SK-N-SH treated with all-trans-retinoic acid at 6 μM for 48 hours (cell line): ENCODE measurements at regions not wholly inside any gene's neighbourhood (a gene's known extent, or its start where the extent isn't known, plus 50 kb on each side); places are given as distances from the start of the nearest gene placed in this dataset.

Experiments used
- ESRRG ChIP-seq: fragments of 250-450 bp; sonication (Bioruptor Pico); IDR thresholded peaks from 2 replicates; pipeline ENCODE4 v1.6.1; 2021; ENCODE audit warnings: mild to moderate bottlenecking
- ISL1 ChIP-seq: fragments of 250-450 bp; sonication (Bioruptor Pico); IDR thresholded peaks from 2 replicates; pipeline ENCODE4 v2.1.2; 2022; ENCODE audit warnings: mild to moderate bottlenecking, moderate library complexity
- OSR1 ChIP-seq: fragments of 250-450 bp; sonication (Bioruptor Pico); IDR thresholded peaks from 2 replicates; pipeline ENCODE4 v1.8.0; 2022; ENCODE audit warnings: moderate library complexity, mild to moderate bottlenecking, inconsistent platforms
- PATZ1 ChIP-seq: fragments of 250-450 bp; sonication (Bioruptor Pico); IDR thresholded peaks from 2 replicates; pipeline ENCODE4 v1.8.0; 2020; ENCODE audit warnings: mild to moderate bottlenecking, moderate library complexity, borderline replicate concordance
- PPARA ChIP-seq: fragments of 250-450 bp; sonication (Bioruptor Pico); IDR thresholded peaks from 2 replicates; pipeline ENCODE4 v1.5.0; 2020; ENCODE audit warnings: mild to moderate bottlenecking, borderline replicate concordance
- RARB ChIP-seq: fragments of 250-450 bp; sonication (Bioruptor Pico); IDR thresholded peaks from 2 replicates; pipeline ENCODE4 v1.8.0; 2021; ENCODE audit warnings: mild to moderate bottlenecking, moderate library complexity
- TCF4 ChIP-seq: fragments of 250-450 bp; sonication (Bioruptor Pico); IDR thresholded peaks from 2 replicates; pipeline ENCODE4 v1.8.0; 2021; ENCODE audit warnings: mild to moderate bottlenecking, moderate library complexity, borderline replicate concordance
- ZFP3 ChIP-seq: fragments of 250-450 bp; sonication (Bioruptor Pico); IDR thresholded peaks from 2 replicates; pipeline ENCODE4 v1.5.0; 2020; ENCODE audit warnings: mild to moderate bottlenecking, moderate library complexity
- ZFP30 ChIP-seq: fragments of 450-650 bp; formaldehyde crosslinking; IDR thresholded peaks from 2 replicates; pipeline ENCODE4 v1.5.0; 2022; ENCODE audit warnings: mild to moderate bottlenecking, moderate library complexity
- ZNF70 ChIP-seq: fragments of 450-650 bp; formaldehyde crosslinking; IDR thresholded peaks from 2 replicates; pipeline ENCODE4 v1.5.0; 2020; ENCODE audit warnings: mild to moderate bottlenecking, moderate library complexity
- TF ChIP-seq, protein P1 (sequence below): fragments of 250-450 bp; sonication (Bioruptor Pico); IDR thresholded peaks from 2 replicates; pipeline ENCODE4 v1.5.1; 2020; ENCODE audit warnings: low read depth, mild to moderate bottlenecking, moderate library complexity
- TF ChIP-seq, protein P2 (sequence below): fragments of 250-450 bp; sonication (Bioruptor Pico); IDR thresholded peaks from 2 replicates; pipeline ENCODE4 v1.5.0; 2020; ENCODE audit warnings: mild to moderate bottlenecking, moderate library complexity

GRCh38 chr4:181682367-181683047 lies 560.7 kb upstream of the TENM3 start:
- no peak for TF ChIP-seq ZFP3 (CRISPR knock-in tag)
- TF ChIP-seq, protein P1, sequence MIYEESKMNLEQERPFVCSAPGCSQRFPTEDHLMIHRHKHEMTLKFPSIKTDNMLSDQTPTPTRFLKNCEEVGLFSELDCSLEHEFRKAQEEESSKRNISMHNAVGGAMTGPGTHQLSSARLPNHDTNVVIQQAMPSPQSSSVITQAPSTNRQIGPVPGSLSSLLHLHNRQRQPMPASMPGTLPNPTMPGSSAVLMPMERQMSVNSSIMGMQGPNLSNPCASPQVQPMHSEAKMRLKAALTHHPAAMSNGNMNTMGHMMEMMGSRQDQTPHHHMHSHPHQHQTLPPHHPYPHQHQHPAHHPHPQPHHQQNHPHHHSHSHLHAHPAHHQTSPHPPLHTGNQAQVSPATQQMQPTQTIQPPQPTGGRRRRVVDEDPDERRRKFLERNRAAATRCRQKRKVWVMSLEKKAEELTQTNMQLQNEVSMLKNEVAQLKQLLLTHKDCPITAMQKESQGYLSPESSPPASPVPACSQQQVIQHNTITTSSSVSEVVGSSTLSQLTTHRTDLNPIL (CRISPR knock-in tag) = no peak
- no peak for TF ChIP-seq OSR1 (CRISPR knock-in tag)
- no peak for TF ChIP-seq PATZ1 (CRISPR knock-in tag)
- TF ChIP-seq ISL1 (CRISPR knock-in tag) = no peak
- TF ChIP-seq ZFP30 (CRISPR knock-in tag) = no peak
- TF ChIP-seq PPARA = no peak
- TF ChIP-seq TCF4 (CRISPR knock-in tag) = no peak
- TF ChIP-seq RARB (CRISPR knock-in tag) = no peak
- no peak for TF ChIP-seq ZNF70
- TF ChIP-seq, protein P2, sequence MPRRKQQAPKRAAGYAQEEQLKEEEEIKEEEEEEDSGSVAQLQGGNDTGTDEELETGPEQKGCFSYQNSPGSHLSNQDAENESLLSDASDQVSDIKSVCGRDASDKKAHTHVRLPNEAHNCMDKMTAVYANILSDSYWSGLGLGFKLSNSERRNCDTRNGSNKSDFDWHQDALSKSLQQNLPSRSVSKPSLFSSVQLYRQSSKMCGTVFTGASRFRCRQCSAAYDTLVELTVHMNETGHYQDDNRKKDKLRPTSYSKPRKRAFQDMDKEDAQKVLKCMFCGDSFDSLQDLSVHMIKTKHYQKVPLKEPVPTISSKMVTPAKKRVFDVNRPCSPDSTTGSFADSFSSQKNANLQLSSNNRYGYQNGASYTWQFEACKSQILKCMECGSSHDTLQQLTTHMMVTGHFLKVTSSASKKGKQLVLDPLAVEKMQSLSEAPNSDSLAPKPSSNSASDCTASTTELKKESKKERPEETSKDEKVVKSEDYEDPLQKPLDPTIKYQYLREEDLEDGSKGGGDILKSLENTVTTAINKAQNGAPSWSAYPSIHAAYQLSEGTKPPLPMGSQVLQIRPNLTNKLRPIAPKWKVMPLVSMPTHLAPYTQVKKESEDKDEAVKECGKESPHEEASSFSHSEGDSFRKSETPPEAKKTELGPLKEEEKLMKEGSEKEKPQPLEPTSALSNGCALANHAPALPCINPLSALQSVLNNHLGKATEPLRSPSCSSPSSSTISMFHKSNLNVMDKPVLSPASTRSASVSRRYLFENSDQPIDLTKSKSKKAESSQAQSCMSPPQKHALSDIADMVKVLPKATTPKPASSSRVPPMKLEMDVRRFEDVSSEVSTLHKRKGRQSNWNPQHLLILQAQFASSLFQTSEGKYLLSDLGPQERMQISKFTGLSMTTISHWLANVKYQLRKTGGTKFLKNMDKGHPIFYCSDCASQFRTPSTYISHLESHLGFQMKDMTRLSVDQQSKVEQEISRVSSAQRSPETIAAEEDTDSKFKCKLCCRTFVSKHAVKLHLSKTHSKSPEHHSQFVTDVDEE = no peak
- TF ChIP-seq ESRRG (CRISPR knock-in tag) = no peak
